H1 (cell line): ENCODE measurements at regions not wholly inside any gene's neighbourhood (a gene's known extent, or its start where the extent isn't known, plus 50 kb on each side); places are given as distances from the start of the nearest gene placed in this dataset.

Experiments
- CTCF ChIA-PET: fragments of 300-600 bp; sonication (Branson Sonifier 250); formaldehyde crosslinking; loops from one replicate; lab custom pipeline; 2021; ENCODE audit not compliant: partially characterized antibody; lab: Charles Lee
- POLR2A ChIA-PET: fragments of 300-600 bp; sonication (Branson Sonifier 250); formaldehyde crosslinking; loops from one replicate; lab custom pipeline; 2021; ENCODE audit warnings: inconsistent platforms; ENCODE audit not compliant: partially characterized antibody; lab: Charles Lee
- DNase-seq, 2 experiments: peaks; one replicate each; pipeline versions ENCODE4 v3.0.0 to v3.0.0-alpha.2; 2010 to 2022; ENCODE audit warnings: low spot score in 2 of 2, low read depth in 1 of 2, mixed read lengths in 1 of 2
- FAIRE-seq: peaks from 2 replicates; lab custom pipeline; 2011; peaks lifted over from hg19 to GRCh38; lab: Jason Lieb, UNC
- H2AFZ ChIP-seq: 2 replicates; pipeline ENCODE4 v1.8.1; 2012; ENCODE audit warnings: low read length, inconsistent platforms
- H2AK5ac ChIP-seq: 2 replicates; pipeline ENCODE4 v1.6.1; 2013; ENCODE audit warnings: low read depth, low read length
- H2BK120ac ChIP-seq: replicated peaks from 2 replicates; pipeline ENCODE3; 2013; ENCODE audit warnings: low read depth, low read length, inconsistent platforms
- H2BK12ac ChIP-seq: 2 replicates; pipeline ENCODE4 v1.6.1; 2013; ENCODE audit warnings: low read depth, low read length
- H2BK15ac ChIP-seq: 2 replicates; pipeline ENCODE4 v1.6.1; 2013; ENCODE audit warnings: low read length
- H2BK20ac ChIP-seq: 2 replicates; pipeline ENCODE4 v1.6.1; 2013; ENCODE audit warnings: low read length
- H2BK5ac ChIP-seq: 2 replicates; pipeline ENCODE4 v1.6.1; 2013; ENCODE audit warnings: low read depth, low read length
- H3K14ac ChIP-seq: 2 replicates; pipeline ENCODE4 v1.6.1; 2013; ENCODE audit warnings: inconsistent platforms; ENCODE audit not compliant: insufficient read length
- H3K18ac ChIP-seq: 2 replicates; pipeline ENCODE4 v1.6.1; 2013; ENCODE audit warnings: low read length; ENCODE audit errors: extremely low read depth
- H3K23ac ChIP-seq: 2 replicates; pipeline ENCODE4 v1.6.1; 2013; ENCODE audit warnings: inconsistent platforms; ENCODE audit not compliant: insufficient read length
- H3K23me2 ChIP-seq: 2 replicates; pipeline ENCODE4 v1.6.1; 2013; ENCODE audit warnings: low read depth, low read length
- H3K27ac ChIP-seq: 2 replicates; pipeline ENCODE4 v1.6.1; 2011; ENCODE audit warnings: low read depth, low read length, inconsistent platforms
- H3K27me3 ChIP-seq, 4 experiments: replicated peaks in 1 of 4; 1 replicate in 1 of 4; 2 replicates in 3 of 4; pipeline versions ENCODE4 v1.6.1 to v1.8.1; 2011 to 2013; ENCODE audit warnings: low read length in 3 of 4, mild to moderate bottlenecking in 3 of 4, inconsistent platforms in 2 of 4, mixed read lengths in 2 of 4, moderate library complexity in 1 of 4; ENCODE audit not compliant: control insufficient read depth in 3 of 4, insufficient read depth in 3 of 4; ENCODE audit errors: extremely low read depth in 1 of 4
- H3K36me3 ChIP-seq, 4 experiments: 2 replicates each; pipeline versions ENCODE4 v1.6.1 to v1.8.1; 2011 to 2013; ENCODE audit warnings: mild to moderate bottlenecking in 4 of 4, low read length in 3 of 4, moderate library complexity in 2 of 4, control low read depth in 1 of 4, inconsistent platforms in 1 of 4; ENCODE audit not compliant: insufficient read depth in 4 of 4, control insufficient read depth in 2 of 4
- H3K4ac ChIP-seq: replicated peaks from 2 replicates; pipeline ENCODE3; 2013; ENCODE audit warnings: low read length, low read depth, mixed read lengths, inconsistent platforms; ENCODE audit not compliant: insufficient read length
- H3K4me1 ChIP-seq, 4 experiments: replicated peaks in 1 of 4; 1 replicate in 1 of 4; 2 replicates in 3 of 4; pipeline versions ENCODE4 v1.6.1 to v1.8.1; 2011 to 2013; ENCODE audit warnings: low read length in 3 of 4, inconsistent platforms in 2 of 4, mixed read lengths in 1 of 4; ENCODE audit not compliant: insufficient read depth in 4 of 4, control insufficient read depth in 3 of 4
- H3K4me2 ChIP-seq, 2 experiments: 2 replicates each; pipeline versions ENCODE4 v1.6.1 to v1.8.1; 2011 to 2013; ENCODE audit warnings: low read depth in 2 of 2, low read length in 2 of 2, control low read depth in 1 of 2, inconsistent platforms in 1 of 2, mild to moderate bottlenecking in 1 of 2; ENCODE audit not compliant: insufficient read depth in 1 of 2
- H3K4me3 ChIP-seq, 4 experiments: fragments of 200-600, 300-600 bp in 1 of 4; sonication (generic), shearing (Covaris generic), sonication (Bioruptor Twin) in 1 of 4; 2 replicates each; pipeline versions ENCODE4 v1.5.1 to v1.8.1; 2011 to 2016; ENCODE audit warnings: low read length in 4 of 4, low read depth in 3 of 4, control low read depth in 2 of 4, inconsistent platforms in 2 of 4, mild to moderate bottlenecking in 2 of 4, mixed read lengths in 1 of 4, moderate library complexity in 1 of 4; ENCODE audit not compliant: insufficient read depth in 2 of 4; ENCODE audit errors: extremely low read depth in 1 of 4
- H3K56ac ChIP-seq: replicated peaks from 2 replicates; pipeline ENCODE3; 2013; ENCODE audit warnings: low read depth, mild to moderate bottlenecking, mixed read lengths, low read length, inconsistent platforms; ENCODE audit not compliant: insufficient read length
- H3K79me1 ChIP-seq: 2 replicates; pipeline ENCODE4 v1.6.1; 2013; ENCODE audit warnings: low read depth, low read length, control low read depth
- H3K79me2 ChIP-seq, 2 experiments: 2 replicates each; pipeline versions ENCODE4 v1.6.1 to v1.8.1; 2012 to 2013; ENCODE audit warnings: low read length in 2 of 2, mild to moderate bottlenecking in 2 of 2, inconsistent platforms in 1 of 2; ENCODE audit not compliant: insufficient read depth in 2 of 2, control insufficient read depth in 1 of 2
- H3K9ac ChIP-seq, 4 experiments: replicated peaks in 1 of 4; 1 replicate in 1 of 4; 2 replicates in 3 of 4; pipeline versions ENCODE4 v1.6.1 to v1.8.1; 2011 to 2013; ENCODE audit warnings: low read depth in 3 of 4, low read length in 3 of 4, control low read depth in 2 of 4, mild to moderate bottlenecking in 2 of 4, moderate library complexity in 2 of 4, inconsistent platforms in 1 of 4; ENCODE audit errors: extremely low read depth in 1 of 4
- H3K9me3 ChIP-seq, 2 experiments: 2 replicates each; pipeline versions ENCODE4 v1.6.1 to v1.8.1; 2012 to 2013; ENCODE audit warnings: mild to moderate bottlenecking in 2 of 2, moderate library complexity in 2 of 2, control low read depth in 1 of 2, inconsistent platforms in 1 of 2, low read depth in 1 of 2, low read length in 1 of 2, mixed read lengths in 1 of 2; ENCODE audit not compliant: insufficient read depth in 2 of 2
- H4K20me1 ChIP-seq, 2 experiments: replicated peaks in 1 of 2; 2 replicates each; pipeline versions ENCODE3 to v1.8.1; 2011 to 2013; ENCODE audit warnings: inconsistent platforms in 2 of 2, low read length in 2 of 2, mild to moderate bottlenecking in 1 of 2; ENCODE audit not compliant: insufficient read depth in 2 of 2, control insufficient read depth in 1 of 2
- H4K5ac ChIP-seq: 2 replicates; pipeline ENCODE4 v1.6.1; 2013; ENCODE audit warnings: low read length, low read depth, mixed read lengths, inconsistent platforms; ENCODE audit not compliant: insufficient read length
- H4K8ac ChIP-seq: 2 replicates; pipeline ENCODE4 v1.8.0; 2013; ENCODE audit warnings: mild to moderate bottlenecking, moderate library complexity, low read length, inconsistent platforms; ENCODE audit not compliant: insufficient read depth; ENCODE audit errors: extremely low read depth
- H4K91ac ChIP-seq: replicated peaks from 2 replicates; pipeline ENCODE3; 2013; ENCODE audit warnings: low read length, mixed read lengths, inconsistent platforms; ENCODE audit not compliant: insufficient read length
- BACH1 ChIP-seq: IDR thresholded peaks from 2 replicates; pipeline ENCODE4 v1.6.1; 2012; ENCODE audit warnings: low read length, improper control_type of control experiment
- EP300 ChIP-seq, 2 experiments: IDR thresholded peaks; 1 replicate in 1 of 2; 2 replicates in 1 of 2; pipeline ENCODE4 v1.6.1; 2011 to 2012; ENCODE audit warnings: low read depth in 2 of 2, low read length in 2 of 2, mild to moderate bottlenecking in 2 of 2, borderline replicate concordance in 1 of 2, inconsistent platforms in 1 of 2, moderate library complexity in 1 of 2
- JUND ChIP-seq: IDR thresholded peaks from 2 replicates; pipeline ENCODE4 v1.6.1; 2011; ENCODE audit warnings: mild to moderate bottlenecking, improper control_type of control experiment, low read length
- KDM4A ChIP-seq: IDR thresholded peaks from one replicate; pipeline ENCODE4 v1.7.1; 2012; ENCODE audit warnings: low read depth, mild to moderate bottlenecking, moderate library complexity, low read length, inconsistent platforms; ENCODE audit not compliant: severe bottlenecking
- PHF8 ChIP-seq: fragments of 200-600 bp; sonication (generic); conservative IDR thresholded peaks from 2 replicates; pipeline ENCODE4 v1.7.1; 2012; ENCODE audit warnings: low read depth, mild to moderate bottlenecking, inconsistent platforms, low read length, moderate library complexity
- SAP30 ChIP-seq: fragments of 300-600 bp; sonication (generic); IDR thresholded peaks from 2 replicates; pipeline ENCODE4 v1.7.1; 2012; ENCODE audit warnings: low read length, moderate library complexity, mild to moderate bottlenecking, inconsistent platforms; ENCODE audit not compliant: insufficient read depth, insufficient replicate concordance
- SIN3A ChIP-seq, 2 experiments: IDR thresholded peaks in 1 of 2; conservative IDR thresholded peaks in 1 of 2; 2 replicates each; pipeline ENCODE4 v1.6.1; 2011 to 2012; ENCODE audit warnings: low read length in 2 of 2, improper control_type of control experiment in 1 of 2, low read depth in 1 of 2, mild to moderate bottlenecking in 1 of 2
- SIX5 ChIP-seq: IDR thresholded peaks from 2 replicates; pipeline ENCODE4 v1.6.1; 2011; ENCODE audit warnings: mild to moderate bottlenecking, low read depth, low read length
- SP4 ChIP-seq: IDR thresholded peaks from 2 replicates; pipeline ENCODE4 v1.6.1; 2012; ENCODE audit warnings: low read length, inconsistent platforms
- ZNF274 ChIP-seq: IDR thresholded peaks from 2 replicates; pipeline ENCODE4 v1.7.0; 2012; ENCODE audit warnings: low read length, borderline replicate concordance; ENCODE audit errors: extremely low read depth
- WGBS, 2 experiments: shearing (Covaris generic) in 1 of 2; methylation state at CpG; one replicate each; pipeline versions ENCODE4 v1.1.6 to v1.1.7; 2013 to 2015; ENCODE audit warnings: low lambda C conversion rate in 2 of 2, mixed read lengths in 2 of 2, inconsistent platforms in 1 of 2, low coverage in 1 of 2, missing lambda C conversion rate in 1 of 2; ENCODE audit not compliant: insufficient replicate concordance in 2 of 2, insufficient coverage in 1 of 2, insufficient read length in 1 of 2; ENCODE audit errors: extremely low coverage in 1 of 2, missing lambda C conversion rate in 1 of 2; 5-methylcytosine and 5-hydroxymethylcytosine counted together
- TF ChIP-seq, protein P1 (sequence below): IDR thresholded peaks from 2 replicates; pipeline ENCODE4 v1.6.1; 2011; ENCODE audit warnings: low read length, improper control_type of control experiment

DNA sequence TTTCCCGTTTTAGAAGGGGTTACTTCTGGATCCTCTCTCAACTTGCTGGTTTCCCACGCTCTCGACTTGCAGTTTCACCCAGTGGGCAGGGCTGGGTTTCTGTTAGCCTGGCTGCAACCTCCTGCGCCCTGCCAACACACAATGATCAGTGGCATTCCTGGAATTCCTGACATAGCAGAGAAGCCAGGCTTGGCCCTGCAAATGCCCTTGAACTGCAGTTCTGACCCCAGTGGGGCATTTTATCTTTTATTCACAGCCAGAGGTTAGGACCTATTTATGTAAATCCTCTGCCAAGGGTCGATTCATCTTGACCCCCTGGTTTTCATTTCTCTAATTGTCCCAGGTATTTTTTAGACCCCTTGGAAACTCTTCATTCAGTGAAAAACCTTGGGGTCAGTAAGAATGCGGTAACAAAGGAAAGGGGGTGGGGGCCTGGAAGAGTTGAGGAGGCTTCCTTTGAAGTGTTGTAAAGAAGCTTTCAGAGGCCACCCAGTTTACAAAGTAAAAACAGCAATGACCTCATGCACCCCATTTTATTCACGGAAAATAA lies 217.6 kb downstream of the ZNF674 start:
- no peak overlapping the region for H2AFZ ChIP-seq
- H3K14ac ChIP-seq: no peak overlapping the region
- no peaks in the 10 kb centered on the region for H3K23me2 ChIP-seq
- H4K91ac ChIP-seq: peak overlapping the region; percentile 91
- H3K23ac ChIP-seq: no peak overlapping the region
- no peaks in the 10 kb centered on the region for H3K79me1 ChIP-seq
- ChIA-PET POLR2A (interaction anchor here (2.0 kb wide), 1 partner anchor 18 kb away, joined by 4 read pairs; no protein-coding TSS in a partner anchor), CTCF (interaction anchor here (1.7 kb wide), 1 partner anchor 48 kb away, joined by 4 read pairs; no protein-coding TSS in a partner anchor)
- no peak overlapping the region for H3K56ac ChIP-seq
- H2BK12ac ChIP-seq: peak overlapping the region; percentile 93; the same call in 1 of the 2 replicates
- peaks cover 5 to 18% (median 9%) of the 10 kb centered on the region in 4 experiments; a peak in 6 of 7 replicates for H3K4me1 ChIP-seq
- no peak overlapping the region for H3K4ac ChIP-seq
- 2% methylated on average over 7 of the region's 7 CpGs; no CpG with 5 or more reads in 1 of the 2 experiments for WGBS, 2 experiments
- peak overlapping the region; percentile 82; the same call in 1 of the 2 replicates for H4K8ac ChIP-seq
- no peak overlapping the region; the same call in 1 of the 2 replicates for H2BK20ac ChIP-seq
- FAIRE-seq (peak; percentile 48), DNase-seq (peak in 1 of 2 experiments; percentile 81)
- peak overlapping the region; percentile 60; the same call in 1 of the 2 replicates for H3K18ac ChIP-seq
- peak overlapping the region; percentile 51 for H4K5ac ChIP-seq
- H3K27me3 ChIP-seq: no peaks in the 10 kb centered on the region
- H3K9me3 ChIP-seq: no peaks in the 10 kb centered on the region
- H3K4me2 ChIP-seq: peak overlapping the region; percentile 60 to 74
- H2AK5ac ChIP-seq: peak overlapping the region; percentile 83; the same call in 1 of the 2 replicates
- peak overlapping the region; percentile 96 for H3K27ac ChIP-seq
- H2BK120ac ChIP-seq: no peak overlapping the region
- peak overlapping the region; percentile 99 for H2BK5ac ChIP-seq
- no peaks in the 10 kb centered on the region for H4K20me1 ChIP-seq
- no peaks in the 10 kb centered on the region; a peak in 1 of 8 replicates for H3K36me3 ChIP-seq
- H3K4me3 ChIP-seq: peak overlapping the region; percentile 7 to 44 (median 21); a peak in 6 of 8 replicates
- no peak overlapping the region for H2BK15ac ChIP-seq
- H3K79me2 ChIP-seq: no peaks in the 10 kb centered on the region
- peak overlapping the region in 3 of 4 experiments; percentile 59 to 72 (median 65); a peak in 6 of 7 replicates for H3K9ac ChIP-seq
- TF ChIP-seq SP4: no peak
- peak in 1 of 2 experiments; percentile 92; a peak in 1 of 3 replicates for TF ChIP-seq EP300 (IDR thresholded peaks at IDR 0.05; ENCODE audit: borderline replicate concordance in 1 of 2, low read depth in 2 of 2, low read length in 2 of 2)
- TF ChIP-seq SAP30: no peak
- TF ChIP-seq ZNF274: no peak
- no peak for TF ChIP-seq SIX5
- TF ChIP-seq BACH1: no peak
- TF ChIP-seq, protein P1, sequence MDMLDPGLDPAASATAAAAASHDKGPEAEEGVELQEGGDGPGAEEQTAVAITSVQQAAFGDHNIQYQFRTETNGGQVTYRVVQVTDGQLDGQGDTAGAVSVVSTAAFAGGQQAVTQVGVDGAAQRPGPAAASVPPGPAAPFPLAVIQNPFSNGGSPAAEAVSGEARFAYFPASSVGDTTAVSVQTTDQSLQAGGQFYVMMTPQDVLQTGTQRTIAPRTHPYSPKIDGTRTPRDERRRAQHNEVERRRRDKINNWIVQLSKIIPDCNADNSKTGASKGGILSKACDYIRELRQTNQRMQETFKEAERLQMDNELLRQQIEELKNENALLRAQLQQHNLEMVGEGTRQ: no peak
- peak; percentile 50; the same call in 1 of the 2 replicates for TF ChIP-seq JUND
- no peak for TF ChIP-seq SIN3A (conservative IDR thresholded peaks at IDR 0.05 in 1 of 2, IDR thresholded peaks at IDR 0.05 in 1 of 2; ENCODE audit: low read depth in 1 of 2, low read length in 2 of 2)
- TF ChIP-seq KDM4A: peak; percentile 33
- no peak for TF ChIP-seq PHF8
